ENCODE measurements at regions not wholly inside any gene's neighbourhood (a gene's known extent, or its start where the extent isn't known, plus 50 kb on each side); places are given as distances from the start of the nearest gene placed in this dataset.
"Not testable (repeated sequence)": the region's sequence is repeated elsewhere in the genome, so short reads cannot be mapped to it uniquely, and the experiment has no call there.

DNA sequence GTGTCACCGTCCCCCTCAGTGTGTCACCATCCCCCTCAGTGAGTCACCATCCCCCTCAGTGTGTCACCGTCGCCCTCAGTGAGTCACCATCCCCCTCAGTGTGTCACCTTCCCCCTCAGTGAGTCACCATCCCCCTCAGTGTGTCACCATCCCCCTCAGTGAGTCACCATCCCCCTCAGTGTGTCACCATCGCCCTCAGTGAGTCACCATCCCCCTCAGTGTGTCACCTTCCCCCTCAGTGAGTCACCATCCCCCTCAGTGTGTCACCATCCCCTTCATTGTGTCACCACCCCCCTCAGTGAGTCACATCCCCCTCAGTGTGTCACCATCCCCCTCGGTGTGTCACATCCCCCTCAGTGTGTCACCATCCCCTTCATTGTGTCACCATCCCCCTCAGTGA, 486.1 kb upstream of the SALL3 start:
- DNase-seq, result not testable (repeated sequence)

DNA sequence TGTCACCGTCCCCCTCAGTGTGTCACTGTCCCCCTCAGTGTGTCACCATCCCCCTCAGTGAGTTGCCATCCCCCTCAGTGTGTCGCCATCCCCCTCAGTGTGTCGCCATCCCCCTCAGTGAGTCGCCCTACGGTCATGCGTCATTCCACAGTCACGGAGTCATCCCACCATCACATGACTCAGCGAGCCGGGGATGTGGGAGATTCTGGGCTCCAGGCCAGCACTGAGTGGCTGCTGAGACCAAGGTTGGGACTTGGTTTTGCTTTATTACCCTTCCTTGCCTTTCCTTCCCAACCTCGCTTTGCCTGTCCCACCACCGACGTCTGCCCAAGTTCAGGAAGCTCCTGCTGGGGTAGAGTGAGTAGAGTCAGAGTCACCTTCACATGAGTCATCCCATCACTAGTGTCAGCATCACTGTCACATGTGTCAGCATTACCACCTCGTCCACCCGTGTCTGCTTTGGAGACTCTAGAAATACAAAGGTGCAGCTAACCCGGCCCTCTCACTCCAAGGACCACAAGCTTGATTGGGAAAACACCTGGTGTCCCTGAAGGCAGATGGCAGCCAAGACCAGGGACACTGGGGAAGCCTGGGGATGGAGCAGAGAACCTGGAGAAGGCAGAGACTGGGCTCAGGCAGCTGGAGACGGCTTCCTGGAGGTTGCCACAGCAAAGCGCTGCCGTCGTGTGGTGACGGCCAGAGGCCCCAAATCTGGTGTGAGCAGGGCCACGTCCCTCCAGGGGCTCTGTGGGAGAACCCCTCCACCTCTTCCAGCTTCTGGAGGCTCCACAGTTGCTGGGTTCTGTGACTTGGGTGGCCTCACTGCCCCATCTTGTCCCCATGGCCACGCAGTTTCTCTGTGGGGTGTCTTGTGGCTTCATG, 485.2 kb upstream of the SALL3 start:
- no peak for DNase-seq

DNA sequence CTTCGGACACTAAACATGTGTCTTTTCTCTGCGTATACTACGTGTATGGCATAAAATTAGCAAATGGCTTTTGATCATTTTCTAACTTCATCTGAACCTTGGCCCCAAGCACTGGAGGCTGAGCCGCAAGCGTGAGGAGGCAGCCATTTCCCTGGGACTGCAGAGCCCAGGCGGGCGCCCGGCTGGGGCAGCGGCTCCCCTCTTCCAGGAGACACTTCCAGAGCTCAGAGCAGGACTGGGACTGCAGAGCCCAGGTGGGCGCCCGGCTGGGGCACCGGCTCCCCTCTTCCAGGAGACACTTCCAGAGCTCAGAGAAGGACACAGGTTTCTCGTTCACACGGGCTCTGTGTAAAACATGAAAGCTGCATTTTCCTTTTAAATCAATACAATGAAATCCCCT, 484.1 kb upstream of the SALL3 start:
- no peak for DNase-seq

DNA sequence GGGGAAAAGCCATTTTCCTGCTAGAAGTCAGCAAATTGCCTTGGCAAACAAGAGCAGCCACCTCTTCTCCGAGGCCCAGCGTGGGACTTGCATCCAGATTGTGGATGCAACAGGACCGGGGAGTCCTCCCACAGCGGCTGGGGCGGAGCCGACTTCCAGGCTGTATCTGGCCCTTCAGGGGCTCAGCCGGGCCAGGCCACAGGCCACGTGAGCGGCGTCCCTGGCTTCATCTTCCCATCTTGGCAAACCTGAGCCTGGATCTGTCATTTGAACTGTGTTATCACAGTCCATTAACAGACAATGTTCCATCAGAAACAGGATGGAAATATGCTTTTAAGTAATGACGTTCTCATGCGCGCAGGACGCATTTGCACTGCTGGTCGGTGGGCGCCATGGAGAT, 483.5 kb upstream of the SALL3 start:
- no peak for DNase-seq

DNA sequence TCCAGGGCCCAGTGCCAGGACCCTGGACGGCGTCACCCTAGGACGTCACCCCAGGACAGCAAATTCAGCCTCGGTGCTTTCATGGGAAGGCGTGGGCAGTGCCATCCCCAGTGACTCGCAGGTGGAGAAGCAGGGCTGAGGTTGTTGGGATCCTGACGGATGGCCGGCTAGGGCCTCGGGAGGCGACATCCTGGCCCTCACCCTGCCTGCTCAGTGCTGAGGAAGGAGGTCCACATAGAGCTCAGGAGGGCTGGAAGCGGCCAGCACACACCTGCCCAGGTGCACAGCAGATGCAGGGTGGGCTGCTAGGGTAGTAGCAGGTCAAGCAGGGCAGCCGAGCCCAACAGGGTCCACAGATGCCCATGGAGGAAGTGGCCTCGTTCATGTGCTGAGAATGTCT, 482.0 kb upstream of the SALL3 start:
- no peak for DNase-seq

DNA sequence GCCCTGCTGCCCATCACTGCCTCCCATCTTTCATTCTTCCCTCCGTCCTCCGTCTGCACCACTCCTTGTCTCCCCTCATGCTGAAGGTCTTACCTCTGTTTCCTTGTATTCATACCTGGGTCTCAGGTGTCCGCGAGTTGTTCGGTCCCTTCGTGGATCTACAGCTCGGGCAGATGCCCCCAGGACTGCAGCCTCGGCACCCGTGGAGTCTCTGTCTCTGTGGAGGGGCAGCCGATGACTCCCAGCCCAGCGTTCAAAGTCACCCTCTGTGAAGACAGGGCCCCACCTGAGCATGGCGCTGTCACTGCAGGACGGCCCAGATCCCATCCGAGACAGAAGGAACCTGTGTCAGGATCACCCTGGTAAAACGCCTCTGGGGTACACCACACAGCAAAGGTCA, 480.0 kb upstream of the SALL3 start:
- no peak for DNase-seq

DNA sequence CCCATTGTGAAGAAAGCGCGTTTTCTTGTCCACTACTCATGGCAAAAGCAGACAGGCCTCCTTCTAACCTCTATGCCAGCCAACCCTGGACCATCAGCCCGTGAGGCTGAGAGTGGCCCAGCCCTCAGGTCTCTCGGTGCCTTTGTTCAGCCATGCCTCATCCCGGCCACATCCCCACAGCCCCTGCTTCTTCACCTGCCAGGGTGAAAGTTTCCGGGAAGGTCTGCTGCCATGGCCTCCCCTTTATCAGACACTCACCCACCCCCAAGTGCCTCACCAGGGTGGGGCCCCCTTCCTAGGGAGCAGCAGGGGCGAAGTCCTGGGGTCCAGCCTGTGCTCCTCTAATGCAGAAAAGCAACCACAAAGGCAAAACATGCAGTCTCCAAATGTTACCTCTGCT, 478.4 kb upstream of the SALL3 start:
- no peak for DNase-seq

DNA sequence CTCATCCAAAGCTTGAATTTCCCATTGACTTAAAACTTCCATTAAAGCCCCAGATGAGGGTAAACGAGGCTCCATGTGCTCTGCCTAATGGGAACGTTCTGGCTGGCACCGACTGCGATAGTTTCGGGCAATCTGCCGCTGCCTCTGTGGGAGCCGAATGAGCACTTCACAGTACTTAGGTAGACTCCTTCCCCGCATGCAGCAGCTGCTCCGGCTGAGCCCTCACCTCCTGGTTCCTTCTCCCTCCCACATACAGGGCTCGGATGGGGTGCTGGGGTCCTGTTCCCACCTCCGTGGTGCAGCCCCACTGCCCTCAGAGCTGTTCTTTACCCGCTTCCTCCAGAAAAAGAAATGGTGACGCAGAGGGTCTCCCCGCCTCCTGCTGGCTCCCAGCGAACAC, 476.5 kb upstream of the SALL3 start:
- DNase-seq, result no peak

DNA sequence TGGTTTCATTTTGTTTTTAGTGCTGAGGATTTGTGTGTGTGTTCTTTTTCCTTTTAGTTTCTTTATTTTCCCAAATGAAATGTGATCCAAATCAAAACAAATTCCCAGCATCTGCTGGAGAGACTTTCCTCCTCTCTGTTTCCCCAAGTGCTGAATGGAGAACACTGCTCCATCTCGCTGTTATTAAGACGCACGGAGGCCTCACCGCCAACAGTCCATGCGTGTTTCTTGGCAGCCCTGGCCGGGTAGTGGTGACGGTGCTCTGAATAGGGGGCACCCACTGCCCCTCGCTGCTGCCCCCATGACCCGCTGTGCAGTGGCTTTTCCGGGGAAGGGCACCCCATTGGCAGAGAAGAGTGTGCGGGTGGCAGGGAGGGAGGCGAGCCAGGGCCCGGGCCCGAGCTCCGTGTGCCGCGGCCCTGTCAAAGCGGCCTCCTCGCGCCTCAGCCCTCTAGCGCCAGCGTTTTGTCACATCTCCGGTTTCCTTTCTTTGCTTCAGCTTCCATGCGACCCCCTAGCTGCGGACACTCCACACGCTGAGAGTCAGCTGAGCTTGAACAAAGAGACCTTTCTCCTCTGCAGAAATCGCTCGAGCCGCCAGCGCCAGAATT, 473.7 kb upstream of the SALL3 start:
- DNase-seq, result no peak

DNA sequence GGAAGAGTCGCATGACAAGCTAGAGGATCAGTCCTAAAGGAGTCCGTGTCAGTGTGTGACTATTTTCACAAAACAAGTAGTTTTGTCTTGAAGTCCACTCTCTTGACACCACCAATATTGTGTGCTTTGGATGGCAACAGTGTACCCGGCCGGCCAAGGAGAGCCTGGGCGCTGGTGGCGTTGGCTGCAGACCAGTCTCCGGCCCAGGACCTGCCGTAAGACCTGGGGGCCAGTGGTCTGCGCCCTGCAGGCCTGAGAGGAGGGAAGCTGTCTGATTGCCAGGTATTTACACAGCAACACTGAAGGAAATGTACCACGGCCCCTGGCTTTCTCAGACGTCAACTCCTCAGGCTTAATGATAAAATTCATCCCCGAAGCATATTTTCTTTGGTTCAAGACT, 472.4 kb upstream of the SALL3 start:
- no peak for DNase-seq

DNA sequence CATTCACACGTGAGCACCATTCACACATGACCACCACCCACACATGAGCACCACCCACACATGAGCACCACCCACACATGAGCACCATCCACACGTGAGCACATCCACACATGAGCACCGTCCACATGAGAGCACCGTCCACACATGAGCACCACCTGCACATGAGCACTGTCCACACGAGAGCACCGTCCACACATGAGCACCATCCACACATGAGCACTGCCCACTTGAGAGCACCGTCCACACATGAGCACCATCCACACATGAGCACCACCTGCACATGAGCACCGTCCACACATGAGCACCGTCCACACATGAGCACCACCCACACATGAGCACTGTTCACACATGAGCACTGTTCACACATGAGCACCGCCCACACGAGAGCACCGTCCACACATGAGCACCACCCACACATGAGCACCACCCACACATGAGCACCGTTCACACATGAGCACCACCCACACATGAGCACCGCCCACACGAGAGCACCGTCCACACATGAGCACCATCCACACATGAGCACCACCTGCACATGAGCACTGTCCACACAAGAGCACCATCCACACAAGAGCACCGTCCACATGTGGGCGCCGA, 471.3 kb upstream of the SALL3 start:
- DNase-seq, result not testable (repeated sequence)

DNA sequence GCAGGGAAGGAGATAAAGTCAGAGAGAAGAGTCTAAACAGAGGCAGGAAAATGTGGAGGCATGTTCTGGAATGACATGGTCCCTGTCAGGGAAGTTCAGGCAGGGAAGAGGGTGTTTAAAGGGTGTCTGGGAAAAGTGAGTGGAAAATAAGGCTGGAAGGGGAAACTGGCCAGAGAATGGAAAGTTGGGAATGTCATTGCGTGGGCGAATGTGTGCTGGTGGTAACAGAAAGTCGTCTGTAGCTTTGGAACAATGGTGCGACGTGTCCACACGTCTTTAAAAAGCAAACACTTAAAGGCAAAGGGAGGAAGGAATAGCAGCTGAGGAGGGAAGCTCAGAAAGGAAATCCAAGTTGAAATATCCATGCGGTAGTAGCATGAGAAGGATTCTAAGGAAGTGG, 469.5 kb upstream of the SALL3 start:
- DNase-seq, result no peak

DNA sequence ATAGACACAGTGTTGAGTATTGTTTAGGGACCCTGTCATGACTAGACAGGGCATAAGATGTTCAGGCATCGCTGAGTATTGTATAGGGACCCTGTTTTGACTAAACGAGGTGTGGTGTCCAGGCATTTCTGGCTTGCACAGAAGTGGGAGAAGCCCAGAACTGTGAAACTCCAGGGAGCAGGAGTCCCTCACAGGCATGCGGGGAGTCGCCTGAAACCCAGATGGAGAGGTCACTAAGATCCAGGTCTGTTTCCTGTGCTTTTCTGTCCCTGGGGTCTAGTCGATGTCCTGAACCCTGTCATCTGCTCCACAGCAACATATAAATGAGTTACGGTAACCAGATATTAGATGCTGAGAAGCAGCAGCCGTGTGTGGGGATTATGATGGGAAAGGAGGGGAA, 469.0 kb upstream of the SALL3 start:
- DNase-seq, result no peak

DNA sequence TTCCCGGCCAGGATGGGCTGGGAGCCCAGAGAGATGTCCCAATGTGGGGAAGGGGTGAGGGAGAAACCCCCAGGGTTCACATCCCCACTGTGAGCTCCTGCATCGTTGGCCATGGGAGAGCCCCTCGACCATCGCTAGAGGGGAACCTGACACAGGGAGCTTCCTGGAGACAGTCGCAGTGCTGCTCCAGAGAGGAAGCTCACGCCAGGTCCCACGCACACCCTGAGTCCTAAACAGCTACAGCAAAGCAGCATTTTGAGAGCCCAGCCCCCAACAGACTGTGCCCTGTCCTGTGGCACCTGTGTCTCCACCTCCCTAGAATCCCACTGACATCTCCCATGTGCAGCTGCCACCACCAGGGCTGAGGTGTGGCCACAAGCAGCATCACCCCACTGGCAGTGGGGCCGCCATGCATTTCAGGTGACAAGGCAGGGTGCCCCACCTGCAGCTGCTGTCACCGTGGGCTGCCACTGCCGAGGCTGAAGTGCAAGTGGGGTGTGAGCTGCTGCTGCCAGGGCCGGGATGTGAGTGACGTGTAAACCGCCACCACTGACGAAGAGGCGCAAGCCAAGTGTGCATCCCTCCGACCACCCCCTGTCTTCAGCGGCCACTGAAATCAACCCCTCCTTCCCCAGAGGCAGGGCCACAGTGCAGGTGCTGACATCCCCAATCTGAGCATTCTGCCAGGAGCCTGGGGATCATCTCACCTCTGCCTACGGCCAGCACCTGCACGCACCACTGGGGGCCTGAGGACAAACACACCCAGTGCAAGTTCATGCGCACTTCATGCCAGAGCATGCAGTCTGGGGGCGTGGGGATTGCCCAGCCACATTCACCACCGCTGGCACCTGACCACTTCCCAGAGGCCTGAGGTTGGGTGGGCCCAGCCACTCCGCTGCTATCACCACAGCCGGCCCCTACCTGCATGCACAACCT, 467.7 kb upstream of the SALL3 start:
- no peak for DNase-seq

DNA sequence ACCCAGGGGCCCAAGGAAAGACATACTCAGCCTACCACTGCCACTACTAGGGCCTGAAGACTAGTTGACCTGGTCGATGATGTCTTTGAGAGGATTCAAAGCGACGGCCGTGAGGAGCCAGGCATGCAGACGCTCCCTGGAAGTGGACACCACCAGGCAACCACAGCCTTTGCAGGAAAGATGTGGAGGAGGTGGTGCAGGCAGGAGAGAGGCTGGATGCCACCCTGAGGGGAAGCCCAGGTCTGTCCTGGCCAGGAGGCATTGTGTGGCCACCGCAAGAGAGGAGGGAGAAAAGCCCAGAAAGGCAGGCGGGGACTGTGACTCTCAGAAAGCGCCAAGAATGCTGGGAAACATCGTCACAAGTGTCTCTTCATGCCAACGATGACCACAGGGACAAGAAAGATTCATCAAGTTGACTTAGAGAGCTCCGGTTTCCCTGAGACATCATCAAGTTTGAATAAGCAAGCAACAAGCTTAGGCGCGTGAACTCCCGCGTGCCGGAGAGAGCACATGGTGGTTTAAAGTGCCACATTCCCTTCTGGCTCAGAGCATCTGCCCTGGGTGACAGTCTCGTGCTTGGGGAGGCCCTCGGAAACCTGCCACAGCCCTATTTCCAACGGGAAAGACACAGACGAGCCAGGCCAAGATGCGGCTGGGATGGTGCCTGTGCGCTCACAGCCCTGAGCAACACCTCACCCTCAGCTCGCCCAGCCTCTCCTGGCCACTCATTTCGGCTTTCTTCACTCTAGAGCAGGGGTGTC, 464.5 kb upstream of the SALL3 start:
- no peak for DNase-seq

DNA sequence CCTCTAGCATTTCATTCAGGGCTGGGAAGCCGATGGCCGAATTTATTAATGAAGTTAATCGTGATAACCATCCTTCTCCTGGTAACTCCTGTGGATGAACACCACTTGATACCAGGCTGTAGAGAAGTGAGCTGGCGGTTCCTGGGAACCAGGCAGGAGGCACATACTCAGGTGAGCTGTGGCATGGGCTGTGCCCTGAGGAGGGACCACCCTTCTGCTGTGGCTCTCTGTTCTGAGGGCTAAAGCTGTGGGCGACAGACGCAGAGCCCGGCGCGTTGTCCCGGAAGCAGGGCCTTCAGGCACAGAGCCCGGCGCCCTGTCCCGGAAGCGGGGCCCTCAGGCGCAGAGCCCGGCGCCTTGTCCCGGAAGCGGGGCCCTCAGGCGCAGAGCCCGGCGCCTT, 462.3 kb upstream of the SALL3 start:
- no peak for DNase-seq

DNA sequence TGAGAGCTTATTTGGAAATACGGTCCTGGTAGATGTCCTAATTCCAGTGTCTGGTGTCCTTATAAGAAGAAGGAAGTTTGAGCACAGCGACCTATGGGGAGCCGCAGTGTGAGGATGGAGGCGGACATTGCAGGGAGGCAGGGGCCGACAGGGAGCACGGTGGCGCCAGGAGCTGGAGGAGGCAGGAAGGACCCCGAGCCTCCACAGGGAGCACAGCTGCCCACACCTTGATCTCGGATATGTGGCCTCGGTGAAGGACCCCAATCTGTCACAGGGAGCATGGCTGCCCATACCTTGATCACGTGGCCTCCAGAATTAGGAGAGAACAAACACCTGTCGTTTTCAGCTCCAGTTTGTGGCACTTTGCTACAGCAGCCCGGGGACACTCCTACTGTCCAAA, 461.6 kb upstream of the SALL3 start:
- DNase-seq, result no peak

DNA sequence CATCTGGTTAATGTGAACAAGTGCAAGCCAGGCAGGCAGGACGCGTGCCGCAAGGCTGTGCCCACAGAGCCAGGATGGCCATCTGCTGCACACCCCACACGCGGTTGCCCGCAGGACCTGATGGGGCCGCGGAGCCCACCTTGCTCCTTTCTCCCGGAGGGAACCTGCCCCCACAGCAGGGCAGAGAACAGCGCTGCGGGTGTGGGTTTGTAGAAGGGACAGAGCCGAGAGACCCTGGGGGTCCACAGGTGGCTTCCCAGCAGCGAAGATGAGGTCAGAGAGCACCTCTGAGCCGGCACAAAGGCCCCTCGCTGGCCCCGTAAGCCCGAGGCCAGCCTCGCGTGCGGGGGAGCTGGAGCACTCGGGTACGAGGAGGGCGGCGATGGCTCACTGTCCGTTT, 460.8 kb upstream of the SALL3 start:
- DNase-seq, result no peak

DNA sequence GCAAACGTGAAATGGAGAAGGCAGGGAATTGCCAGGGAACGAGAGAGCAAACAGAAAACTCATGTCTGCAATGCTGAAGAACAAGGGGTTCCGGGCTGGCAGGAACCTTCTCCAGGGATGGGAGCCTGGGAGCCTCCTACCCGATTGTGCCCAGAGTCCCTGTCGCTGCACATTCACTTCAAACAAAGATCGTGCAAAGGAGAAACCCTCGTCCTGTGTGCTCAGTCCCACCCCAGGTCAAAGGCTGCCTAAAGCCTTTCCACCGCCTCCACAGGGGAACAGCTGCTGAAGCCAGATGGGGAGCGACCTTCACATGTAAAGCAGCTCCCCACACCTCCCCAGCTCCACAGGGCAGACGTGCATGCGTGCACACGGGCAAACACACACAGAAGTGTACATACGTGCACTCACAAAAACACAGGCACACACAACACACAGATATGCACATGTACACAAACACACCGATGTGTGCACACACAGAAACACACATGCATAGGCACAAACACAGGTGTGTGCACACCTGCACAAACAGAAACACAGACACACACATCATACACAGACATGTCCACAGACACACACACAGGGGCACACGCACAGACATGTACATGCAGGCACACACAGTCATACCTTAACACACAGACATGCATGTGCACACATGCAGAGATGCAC, 460.1 kb upstream of the SALL3 start:
- no peak for DNase-seq

DNA sequence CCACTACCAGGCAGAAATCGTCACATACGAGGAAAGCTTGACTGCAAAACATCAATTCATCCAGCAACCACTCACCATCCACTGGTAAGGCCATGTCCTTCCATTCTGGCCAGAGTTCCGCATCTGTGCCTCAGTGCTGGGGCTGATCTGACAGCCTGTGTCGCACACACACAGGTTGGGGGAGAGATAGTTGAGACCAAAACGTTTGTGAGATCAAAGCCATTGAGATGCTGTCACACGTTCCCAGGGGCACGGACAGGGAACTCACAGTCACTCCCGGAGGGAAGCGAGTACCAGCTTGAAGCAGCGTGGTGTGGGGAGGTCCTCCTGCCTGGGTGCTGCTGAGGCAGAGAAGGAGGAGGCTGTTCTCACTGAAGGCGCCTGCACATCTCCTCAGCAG, 458.5 kb upstream of the SALL3 start:
- DNase-seq, result no peak

DNA sequence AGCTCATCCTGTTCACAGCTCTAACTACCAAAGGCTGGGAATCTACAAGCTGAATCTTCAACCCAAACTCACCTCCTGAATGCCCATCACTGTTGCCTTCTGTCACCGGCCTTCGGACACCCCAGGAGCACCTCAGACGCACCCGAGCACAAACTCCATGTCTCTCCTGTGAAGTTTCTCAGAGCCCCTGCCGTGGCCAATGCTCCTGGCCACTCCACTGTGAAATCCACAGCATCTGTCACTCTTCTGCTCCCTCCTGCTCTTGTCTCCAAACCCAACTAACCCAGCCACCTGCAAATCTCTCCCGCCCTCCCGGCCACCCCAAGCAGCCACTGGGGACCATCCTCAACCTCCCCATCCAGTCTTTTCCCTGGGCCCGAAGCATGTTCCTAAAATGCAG, 457.9 kb upstream of the SALL3 start:
- no peak for DNase-seq

DNA sequence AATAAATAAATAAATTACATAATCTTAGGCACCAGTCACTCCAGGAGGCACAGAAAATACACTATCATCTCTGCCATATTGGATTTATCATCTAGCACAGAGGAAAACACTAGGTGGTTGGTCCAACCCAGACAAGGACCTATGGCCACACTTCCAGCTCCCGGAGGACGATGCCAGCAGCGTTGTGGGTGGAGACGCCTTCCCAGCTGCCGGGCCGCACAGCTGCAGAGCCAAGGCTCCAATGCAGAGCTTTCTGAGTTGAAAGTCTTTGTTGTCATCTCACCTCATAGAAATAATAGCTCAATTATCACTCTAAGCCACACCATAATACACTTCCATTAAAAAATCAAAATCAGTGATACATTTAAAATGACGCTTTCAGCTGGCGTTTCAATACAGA, 457.1 kb upstream of the SALL3 start:
- no peak for DNase-seq

All from NCI-H2171 treated with DMSO at 0.1 percent for 48 hours (cell line).